ENCODE measurements at regions not wholly inside any gene's neighbourhood (a gene's known extent, or its start where the extent isn't known, plus 50 kb on each side); places are given as distances from the start of the nearest gene placed in this dataset.

DNA sequence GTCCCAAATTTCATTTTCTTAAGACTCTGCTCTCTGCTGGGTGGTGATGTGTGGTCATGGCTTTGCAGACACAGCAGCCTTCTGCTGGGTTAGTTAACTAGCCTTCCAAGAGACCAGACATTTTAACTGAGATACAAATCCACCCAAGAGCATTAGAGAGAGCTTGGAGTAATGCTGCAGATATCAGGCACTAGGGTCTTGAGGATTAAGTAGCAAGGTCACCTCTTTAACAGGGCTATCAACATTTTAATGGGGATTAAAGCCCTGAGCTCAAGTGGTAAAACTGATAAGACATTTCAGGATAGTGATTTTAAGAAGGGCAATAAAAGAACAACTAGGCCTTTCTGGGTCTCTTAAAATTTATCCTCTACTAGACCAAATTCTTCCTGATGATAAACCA is 461.2 kb downstream of the MEIS1 start:
- H3K4me3 ChIP-seq (ENCODE audit: low read length): no peak overlapping the region
- TF ChIP-seq EZH2phosphoT487 (IDR thresholded peaks at IDR 0.05; ENCODE audit: low read length): no peak
- TF ChIP-seq, protein P1, sequence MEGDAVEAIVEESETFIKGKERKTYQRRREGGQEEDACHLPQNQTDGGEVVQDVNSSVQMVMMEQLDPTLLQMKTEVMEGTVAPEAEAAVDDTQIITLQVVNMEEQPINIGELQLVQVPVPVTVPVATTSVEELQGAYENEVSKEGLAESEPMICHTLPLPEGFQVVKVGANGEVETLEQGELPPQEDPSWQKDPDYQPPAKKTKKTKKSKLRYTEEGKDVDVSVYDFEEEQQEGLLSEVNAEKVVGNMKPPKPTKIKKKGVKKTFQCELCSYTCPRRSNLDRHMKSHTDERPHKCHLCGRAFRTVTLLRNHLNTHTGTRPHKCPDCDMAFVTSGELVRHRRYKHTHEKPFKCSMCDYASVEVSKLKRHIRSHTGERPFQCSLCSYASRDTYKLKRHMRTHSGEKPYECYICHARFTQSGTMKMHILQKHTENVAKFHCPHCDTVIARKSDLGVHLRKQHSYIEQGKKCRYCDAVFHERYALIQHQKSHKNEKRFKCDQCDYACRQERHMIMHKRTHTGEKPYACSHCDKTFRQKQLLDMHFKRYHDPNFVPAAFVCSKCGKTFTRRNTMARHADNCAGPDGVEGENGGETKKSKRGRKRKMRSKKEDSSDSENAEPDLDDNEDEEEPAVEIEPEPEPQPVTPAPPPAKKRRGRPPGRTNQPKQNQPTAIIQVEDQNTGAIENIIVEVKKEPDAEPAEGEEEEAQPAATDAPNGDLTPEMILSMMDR (IDR thresholded peaks at IDR 0.05; ENCODE audit: low read length): no peak
- TF ChIP-seq EZH2 (optimal IDR thresholded peaks at IDR 0.05; ENCODE audit: low read depth, low read length): no peak
- no peak for DNase-seq
- H3K36me3 ChIP-seq (replicated peaks; ENCODE audit: insufficient read depth, low read length): no peaks in the 10 kb centered on the region
- no peak overlapping the region for H2AFZ ChIP-seq (ENCODE audit: low read length)
- no peaks in the 10 kb centered on the region for H3F3A ChIP-seq (ENCODE audit: insufficient read depth, low read length)
- no peak overlapping the region for H3K9ac ChIP-seq (ENCODE audit: low read length)
- no peaks in the 10 kb centered on the region for H3K27me3 ChIP-seq (replicated peaks; ENCODE audit: insufficient read depth, low read length)
- no peaks in the 10 kb centered on the region for H3K9me2 ChIP-seq (replicated peaks; ENCODE audit: insufficient read depth, low read length)
- no peaks in the 10 kb centered on the region for H3K4me1 ChIP-seq (ENCODE audit: low read length)
- H3K4me2 ChIP-seq (ENCODE audit: low read depth, low read length): no peak overlapping the region
- H4K20me1 ChIP-seq (ENCODE audit: insufficient read depth, low read length): no peaks in the 10 kb centered on the region
- H3K27ac ChIP-seq (ENCODE audit: low read length): no peak overlapping the region
- H3K79me2 ChIP-seq (ENCODE audit: low read length): no peaks in the 10 kb centered on the region
- no peaks in the 10 kb centered on the region for H3K9me3 ChIP-seq (replicated peaks; ENCODE audit: insufficient read depth, low read length)

DNA sequence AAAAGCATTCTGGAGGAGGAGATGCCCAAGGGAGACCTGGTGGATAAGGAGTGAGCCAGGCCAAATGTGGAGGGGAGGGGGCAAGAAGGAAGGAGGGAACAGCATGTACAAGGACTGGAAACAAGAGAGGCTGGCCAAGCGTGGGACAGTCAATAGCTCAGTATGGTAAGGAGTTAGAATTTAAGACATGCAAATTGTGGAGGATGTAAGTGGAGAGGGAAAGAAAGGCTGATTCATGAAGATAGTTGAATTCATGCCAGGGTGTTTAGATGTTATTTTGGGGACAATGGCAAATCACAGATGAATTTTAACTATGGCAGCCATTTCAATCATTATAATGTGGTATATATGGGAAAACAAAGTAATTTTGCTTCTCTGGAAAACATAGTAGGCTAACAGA is 462.3 kb downstream of the MEIS1 start:
- DNase-seq: no peak

DNA sequence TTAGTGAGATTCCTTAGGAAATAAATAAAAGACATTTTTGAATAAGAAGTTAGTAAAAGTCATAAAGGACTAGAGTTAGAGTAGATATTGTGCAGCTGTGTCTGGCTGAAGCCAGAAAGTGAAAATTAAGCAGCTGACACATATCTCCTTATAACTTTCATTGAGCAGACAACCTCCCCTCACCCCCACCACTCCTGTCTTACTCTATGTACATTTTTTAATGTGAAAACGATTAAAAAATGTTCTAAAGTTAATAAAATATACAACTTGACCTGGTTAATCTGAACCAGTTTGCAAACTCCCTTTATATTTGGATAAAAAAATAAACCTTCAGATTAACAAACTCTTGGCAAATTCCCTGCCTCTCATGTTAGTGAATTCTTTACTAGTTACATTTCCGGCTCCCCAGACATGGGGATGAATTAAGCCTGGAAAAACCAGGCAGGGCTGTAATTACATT is 462.8 kb downstream of the MEIS1 start:
- Histone ChIP-seq H4K20me1 (ENCODE audit: insufficient read depth, low read length) (no peaks in the 10 kb centered on the region), H2AFZ (ENCODE audit: low read length) (no peak overlapping the region), H3K4me3 (ENCODE audit: low read length) (no peak overlapping the region), H3F3A (ENCODE audit: insufficient read depth, low read length) (no peaks in the 10 kb centered on the region), H3K9me2 (replicated peaks; ENCODE audit: insufficient read depth, low read length) (no peaks in the 10 kb centered on the region), H3K9ac (ENCODE audit: low read length) (no peak overlapping the region), H3K79me2 (ENCODE audit: low read length) (no peaks in the 10 kb centered on the region), H3K4me1 (ENCODE audit: low read length) (no peaks in the 10 kb centered on the region), H3K27ac (ENCODE audit: low read length) (no peak overlapping the region), H3K36me3 (replicated peaks; ENCODE audit: insufficient read depth, low read length) (no peaks in the 10 kb centered on the region), H3K4me2 (ENCODE audit: low read depth, low read length) (no peak overlapping the region), H3K27me3 (replicated peaks; ENCODE audit: insufficient read depth, low read length) (no peaks in the 10 kb centered on the region), H3K9me3 (replicated peaks; ENCODE audit: insufficient read depth, low read length) (no peaks in the 10 kb centered on the region)
- TF ChIP-seq EZH2 (optimal IDR thresholded peaks at IDR 0.05; ENCODE audit: low read depth, low read length): no peak
- TF ChIP-seq, protein P1 (IDR thresholded peaks at IDR 0.05; ENCODE audit: low read length): no peak
- TF ChIP-seq EZH2phosphoT487 (IDR thresholded peaks at IDR 0.05; ENCODE audit: low read length): no peak
- no peak for DNase-seq

More for the DNA sequence above, 462.3 kb downstream of the MEIS1 start:
- Histone ChIP-seq H3K27ac (ENCODE audit: low read length) (no peak overlapping the region), H3K4me3 (ENCODE audit: low read length) (no peak overlapping the region), H2AFZ (ENCODE audit: low read length) (no peak overlapping the region), H3F3A (ENCODE audit: insufficient read depth, low read length) (no peaks in the 10 kb centered on the region), H3K9me2 (replicated peaks; ENCODE audit: insufficient read depth, low read length) (no peaks in the 10 kb centered on the region), H3K9me3 (replicated peaks; ENCODE audit: insufficient read depth, low read length) (no peaks in the 10 kb centered on the region), H3K4me2 (ENCODE audit: low read depth, low read length) (no peak overlapping the region), H3K79me2 (ENCODE audit: low read length) (no peaks in the 10 kb centered on the region), H3K36me3 (replicated peaks; ENCODE audit: insufficient read depth, low read length) (no peaks in the 10 kb centered on the region), H3K4me1 (ENCODE audit: low read length) (no peaks in the 10 kb centered on the region), H3K9ac (ENCODE audit: low read length) (no peak overlapping the region), H3K27me3 (replicated peaks; ENCODE audit: insufficient read depth, low read length) (no peaks in the 10 kb centered on the region), H4K20me1 (ENCODE audit: insufficient read depth, low read length) (no peaks in the 10 kb centered on the region)
- no peak for TF ChIP-seq EZH2phosphoT487 (IDR thresholded peaks at IDR 0.05; ENCODE audit: low read length)
- TF ChIP-seq, protein P1 (IDR thresholded peaks at IDR 0.05; ENCODE audit: low read length): no peak
- no peak for TF ChIP-seq EZH2 (optimal IDR thresholded peaks at IDR 0.05; ENCODE audit: low read depth, low read length)

All from MM.1S (cell line).